ENCODE measurements at regions not wholly inside any gene's neighbourhood (a gene's known extent, or its start where the extent isn't known, plus 50 kb on each side); places are given as distances from the start of the nearest gene placed in this dataset.

DNA sequence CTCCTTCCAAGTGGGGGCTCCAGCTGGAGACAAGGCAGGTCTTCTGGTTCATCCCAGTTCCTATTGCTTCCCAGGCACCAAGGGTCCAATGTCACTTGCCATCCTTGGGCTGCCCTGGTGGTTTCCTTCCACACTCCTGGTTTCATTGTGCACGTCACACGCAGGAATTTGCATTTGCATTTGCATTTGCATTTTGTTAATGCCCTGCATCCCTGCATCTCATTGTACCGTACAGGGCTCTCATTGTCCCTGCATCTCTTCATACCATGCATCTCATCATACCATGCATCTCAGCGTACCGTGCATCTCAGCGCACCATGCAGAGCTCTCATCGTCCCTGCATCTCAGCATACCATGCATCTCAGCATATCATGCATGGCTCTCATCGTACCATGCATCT lies 112.2 kb upstream of the SYT13 start:
- H3K27me3 Mint-ChIP-seq (ENCODE audit: low read depth), result peaks cover 10% of the 10 kb centered on the region
- no peak overlapping the region for H3K4me3 Mint-ChIP-seq
- no peak overlapping the region for H3K27ac Mint-ChIP-seq
- no peaks in the 10 kb centered on the region for H3K36me3 Mint-ChIP-seq (ENCODE audit: low read depth)
- TF ChIP-seq, protein P1, sequence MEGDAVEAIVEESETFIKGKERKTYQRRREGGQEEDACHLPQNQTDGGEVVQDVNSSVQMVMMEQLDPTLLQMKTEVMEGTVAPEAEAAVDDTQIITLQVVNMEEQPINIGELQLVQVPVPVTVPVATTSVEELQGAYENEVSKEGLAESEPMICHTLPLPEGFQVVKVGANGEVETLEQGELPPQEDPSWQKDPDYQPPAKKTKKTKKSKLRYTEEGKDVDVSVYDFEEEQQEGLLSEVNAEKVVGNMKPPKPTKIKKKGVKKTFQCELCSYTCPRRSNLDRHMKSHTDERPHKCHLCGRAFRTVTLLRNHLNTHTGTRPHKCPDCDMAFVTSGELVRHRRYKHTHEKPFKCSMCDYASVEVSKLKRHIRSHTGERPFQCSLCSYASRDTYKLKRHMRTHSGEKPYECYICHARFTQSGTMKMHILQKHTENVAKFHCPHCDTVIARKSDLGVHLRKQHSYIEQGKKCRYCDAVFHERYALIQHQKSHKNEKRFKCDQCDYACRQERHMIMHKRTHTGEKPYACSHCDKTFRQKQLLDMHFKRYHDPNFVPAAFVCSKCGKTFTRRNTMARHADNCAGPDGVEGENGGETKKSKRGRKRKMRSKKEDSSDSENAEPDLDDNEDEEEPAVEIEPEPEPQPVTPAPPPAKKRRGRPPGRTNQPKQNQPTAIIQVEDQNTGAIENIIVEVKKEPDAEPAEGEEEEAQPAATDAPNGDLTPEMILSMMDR (IDR thresholded peaks at IDR 0.05; ENCODE audit: unreplicated experiment in 3 of 3), result no peak
- no peaks in the 10 kb centered on the region for H3K9me3 Mint-ChIP-seq
- peaks cover 15% of the 10 kb centered on the region for H3K4me1 Mint-ChIP-seq

DNA sequence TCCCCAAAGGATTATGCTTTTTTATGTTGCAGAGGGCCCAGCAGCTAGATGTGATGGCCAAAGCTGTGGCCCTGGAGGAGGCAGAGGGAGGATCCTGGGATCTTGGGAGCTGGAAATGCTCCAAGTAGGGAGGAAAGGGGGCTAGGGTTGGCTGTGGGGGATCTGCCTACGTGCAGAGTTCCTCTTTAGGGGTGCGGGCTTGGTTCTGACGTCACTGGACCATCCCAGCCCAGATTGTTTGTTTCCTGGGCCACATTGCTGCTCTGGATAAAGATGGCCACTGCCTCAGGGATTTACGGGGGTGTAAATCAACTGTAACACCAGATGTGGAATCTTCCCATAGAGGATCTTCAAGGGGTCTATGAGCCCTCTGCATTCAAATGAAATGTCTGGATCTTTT lies 110.3 kb upstream of the SYT13 start:
- TF ChIP-seq, protein P1 (IDR thresholded peaks at IDR 0.05; ENCODE audit: unreplicated experiment in 3 of 3), result no peak
- Mint-ChIP-seq H3K36me3 (ENCODE audit: low read depth) (no peaks in the 10 kb centered on the region), H3K27me3 (ENCODE audit: low read depth) (peaks cover 14% of the 10 kb centered on the region), H3K27ac (peak overlapping the region; percentile 50 to 70 (median 58)), H3K4me1 (peaks cover 30% of the 10 kb centered on the region), H3K4me3 (no peak overlapping the region), H3K9me3 (no peaks in the 10 kb centered on the region)

DNA sequence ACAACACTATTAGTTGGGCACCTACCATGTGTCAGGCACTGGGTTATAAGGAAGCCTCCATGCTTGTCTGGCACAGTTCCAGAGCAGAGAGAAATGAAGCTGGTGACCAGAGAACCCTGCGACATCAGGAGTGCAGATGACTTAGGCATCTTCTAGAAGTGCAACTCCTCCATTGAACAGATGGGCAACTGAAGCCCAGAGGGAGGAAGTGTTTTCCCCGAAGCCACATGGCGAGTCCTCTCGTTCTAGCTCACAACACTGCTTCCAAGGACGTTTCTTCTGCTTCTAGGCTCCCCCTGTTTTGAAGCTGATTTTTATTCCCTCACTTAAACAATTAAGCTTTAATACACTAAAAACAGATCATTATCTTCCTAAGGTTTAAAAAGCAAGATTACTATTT lies 109.8 kb upstream of the SYT13 start:
- H3K27me3 Mint-ChIP-seq (ENCODE audit: low read depth), result peaks cover 14% of the 10 kb centered on the region
- peak overlapping the region; percentile 50 to 70 (median 58) for H3K27ac Mint-ChIP-seq
- no peaks in the 10 kb centered on the region for H3K36me3 Mint-ChIP-seq (ENCODE audit: low read depth)
- no peaks in the 10 kb centered on the region for H3K9me3 Mint-ChIP-seq
- peaks cover 30% of the 10 kb centered on the region for H3K4me1 Mint-ChIP-seq
- TF ChIP-seq, protein P1 (IDR thresholded peaks at IDR 0.05; ENCODE audit: unreplicated experiment in 3 of 3), result no peak
- H3K4me3 Mint-ChIP-seq, result no peak overlapping the region

DNA sequence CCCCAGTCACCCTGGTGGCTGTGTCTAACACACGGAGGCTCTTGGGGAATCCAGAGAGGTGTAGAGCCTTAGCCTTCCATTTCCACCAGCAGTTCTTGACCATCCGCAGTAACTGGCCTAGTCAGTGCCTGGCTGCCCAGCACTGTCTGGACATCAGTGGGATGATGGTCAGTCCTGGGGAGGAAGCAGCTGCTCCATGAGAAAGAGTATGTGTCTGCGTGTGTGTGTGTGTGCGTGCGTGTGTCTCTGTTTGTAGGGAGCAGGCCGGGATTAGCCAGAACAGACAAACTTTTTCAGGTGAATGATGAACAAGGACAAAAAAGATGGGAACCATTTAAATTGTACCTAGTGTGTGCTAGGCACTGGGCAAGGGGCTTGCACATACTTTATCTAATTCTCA lies 109.3 kb upstream of the SYT13 start:
- H3K4me3 Mint-ChIP-seq, result no peak overlapping the region
- H3K27ac Mint-ChIP-seq, result no peak overlapping the region
- TF ChIP-seq, protein P1 (IDR thresholded peaks at IDR 0.05; ENCODE audit: unreplicated experiment in 3 of 3), result no peak
- H3K4me1 Mint-ChIP-seq, result peaks cover 34% of the 10 kb centered on the region
- peaks cover 15% of the 10 kb centered on the region for H3K27me3 Mint-ChIP-seq (ENCODE audit: low read depth)
- no peaks in the 10 kb centered on the region for H3K36me3 Mint-ChIP-seq (ENCODE audit: low read depth)
- H3K9me3 Mint-ChIP-seq, result no peaks in the 10 kb centered on the region

DNA sequence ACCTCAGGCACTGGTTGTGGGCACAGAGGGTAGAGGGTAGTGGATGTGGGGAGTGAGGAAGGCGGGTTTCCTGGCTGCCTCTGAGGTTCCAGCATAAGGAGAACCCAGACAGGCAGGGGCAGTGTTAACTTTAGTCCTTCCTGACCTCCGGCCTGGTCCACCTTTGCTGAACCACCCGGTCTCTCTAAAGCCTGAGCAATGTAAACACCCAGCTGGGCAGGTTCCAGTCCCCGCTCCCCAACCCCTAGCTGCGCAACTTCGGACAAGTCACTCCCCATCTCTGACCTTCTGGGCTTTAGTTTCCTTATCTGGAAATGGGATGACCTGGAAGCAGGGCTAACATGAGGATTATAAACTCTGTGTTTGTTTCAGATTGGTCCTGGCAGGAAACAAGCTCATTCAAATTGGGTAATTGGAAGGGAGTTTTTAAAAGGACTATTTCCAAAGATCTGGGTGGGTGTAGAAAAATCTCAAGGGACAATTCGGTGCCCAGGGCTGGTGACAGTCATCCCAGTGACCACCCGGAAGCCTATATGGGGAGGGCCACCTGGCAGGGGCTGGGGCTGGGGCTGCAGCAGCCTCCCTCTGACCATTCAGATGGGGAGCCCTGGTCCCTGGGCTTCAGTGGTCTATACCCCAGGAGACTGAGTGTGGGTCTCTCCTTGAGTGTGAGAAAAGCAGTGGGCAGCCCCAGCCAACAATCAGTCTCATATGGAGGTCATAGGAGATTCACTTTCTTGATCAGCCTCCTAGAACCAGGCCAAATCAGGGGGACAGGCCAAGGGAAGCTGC lies 108.3 kb upstream of the SYT13 start:
- TF ChIP-seq, protein P1 (IDR thresholded peaks at IDR 0.05; ENCODE audit: unreplicated experiment in 3 of 3), result no peak
- no peaks in the 10 kb centered on the region for H3K9me3 Mint-ChIP-seq
- H3K4me3 Mint-ChIP-seq, result no peak overlapping the region
- peak overlapping the region in 1 of 3 experiments; percentile 74 for H3K27ac Mint-ChIP-seq
- peaks cover 37% of the 10 kb centered on the region for H3K4me1 Mint-ChIP-seq
- peaks cover 18% of the 10 kb centered on the region for H3K27me3 Mint-ChIP-seq (ENCODE audit: low read depth)
- H3K36me3 Mint-ChIP-seq (ENCODE audit: low read depth), result no peaks in the 10 kb centered on the region

DNA sequence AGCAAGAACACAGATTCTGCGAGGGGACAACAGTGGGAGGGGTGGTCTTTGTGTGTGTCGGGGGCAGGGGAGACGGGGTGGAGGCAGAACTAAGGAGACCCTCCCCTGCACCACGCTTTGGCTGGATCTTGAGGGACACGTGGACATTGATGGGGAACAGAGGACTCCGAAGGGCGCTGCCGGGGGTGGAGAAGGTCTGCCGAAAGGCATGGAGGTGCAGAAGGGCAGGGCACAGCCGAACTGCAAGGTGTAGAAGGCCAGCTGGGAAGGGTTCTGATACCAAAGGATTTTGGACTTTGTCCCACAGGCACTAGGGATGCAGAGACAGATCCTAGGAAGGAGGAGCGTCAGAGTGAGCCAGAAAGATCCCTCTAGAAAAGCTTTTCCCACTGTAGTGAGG lies 107.7 kb upstream of the SYT13 start:
- Mint-ChIP-seq H3K36me3 (ENCODE audit: low read depth) (no peaks in the 10 kb centered on the region), H3K4me3 (no peak overlapping the region), H3K9me3 (no peaks in the 10 kb centered on the region), H3K27me3 (ENCODE audit: low read depth) (peaks cover 25% of the 10 kb centered on the region), H3K27ac (peak overlapping the region in 1 of 3 experiments; percentile 74), H3K4me1 (peaks cover 37% of the 10 kb centered on the region)
- TF ChIP-seq, protein P1 (IDR thresholded peaks at IDR 0.05; ENCODE audit: unreplicated experiment in 3 of 3), result no peak
